ENCODE measurements at regions not wholly inside any gene's neighbourhood (a gene's known extent, or its start where the extent isn't known, plus 50 kb on each side); places are given as distances from the start of the nearest gene placed in this dataset.
"Not testable (repeated sequence)": the region's sequence is repeated elsewhere in the genome, so short reads cannot be mapped to it uniquely, and the experiment has no call there.

GRCh38 chrX:137792214-137792613, 226.3 kb downstream of the ZIC3 start (continued):
- TF ChIP-seq MEF2A (IDR thresholded peaks at IDR 0.05; ENCODE audit: control insufficient read depth, low read depth, low read length) (no peak), ETS2 (tag; IDR thresholded peaks at IDR 0.05; ENCODE audit: borderline replicate concordance, poor library complexity, severe bottlenecking) (no peak)

GRCh38 chrX:137797926-137798325, 232.0 kb downstream of the ZIC3 start:
- intact Hi-C loops (cut with micrococcal nuclease); H3K4me3 ChIP-seq; BruUV-seq (replicated peaks); H3K36me3 ChIP-seq (ENCODE audit: control insufficient read depth, insufficient read depth, low read length); H3K4me2 ChIP-seq (ENCODE audit: insufficient read depth, low read length); H4K20me1 ChIP-seq (replicated peaks; ENCODE audit: control insufficient read depth, insufficient read depth, low read length); POLR2A ChIA-PET; H3K9ac ChIP-seq (ENCODE audit: insufficient read depth in 1 of 2, low read depth in 2 of 2, low read length in 2 of 2); ATAC-seq; CTCF ChIA-PET (ENCODE audit: low intra/inter-chr PET ratio); DNase-seq (ENCODE audit: extremely low read depth in 1 of 4, low spot score in 3 of 4); H3K27ac ChIP-seq (ENCODE audit: extremely low read depth, low read depth, low read length); H3K9me1 ChIP-seq (ENCODE audit: control insufficient read depth, insufficient read depth, low read length); H3K27me3 ChIP-seq (ENCODE audit: control insufficient read depth in 2 of 2, insufficient read depth in 2 of 2, low read length in 2 of 2); H3K79me2 ChIP-seq (ENCODE audit: control insufficient read depth, insufficient read depth, low read length); H3K9me3 ChIP-seq (replicated peaks; ENCODE audit: control insufficient read depth, insufficient read depth, low read depth, low read length); FAIRE-seq; H3K4me1 ChIP-seq (replicated peaks in 1 of 2; ENCODE audit: control insufficient read depth in 2 of 2, insufficient read depth in 2 of 2, low read length in 2 of 2); in situ Hi-C loops (cut with MboI); H2AFZ ChIP-seq (ENCODE audit: low read depth, low read length): not testable (repeated sequence)
- 0% methylated on average over 3 of the region's 3 CpGs for whole genome bisulfite sequencing (ENCODE audit: insufficient coverage, low coverage, missing lambda C conversion rate)

- no peak overlapping the region for H3K4me3 ChIP-seq
- CTCF ChIA-PET (ENCODE audit: low intra/inter-chr PET ratio): no interaction called here
- FAIRE-seq (no peak), ATAC-seq (no peak), DNase-seq (ENCODE audit: extremely low read depth in 1 of 4, low spot score in 3 of 4) (peak in 1 of 4 experiments; percentile 5)
- intact Hi-C loops (cut with micrococcal nuclease) (no loop called here), in situ Hi-C loops (cut with MboI) (no loop called here)
- no peaks in the 10 kb centered on the region for H3K27me3 ChIP-seq (ENCODE audit: control insufficient read depth in 2 of 2, insufficient read depth in 2 of 2, low read length in 2 of 2)
- H2AFZ ChIP-seq (ENCODE audit: low read depth, low read length): no peak overlapping the region
- H3K4me1 ChIP-seq (replicated peaks in 1 of 2; ENCODE audit: control insufficient read depth in 2 of 2, insufficient read depth in 2 of 2, low read length in 2 of 2): no peaks in the 10 kb centered on the region
- H3K9ac ChIP-seq (ENCODE audit: insufficient read depth in 1 of 2, low read depth in 2 of 2, low read length in 2 of 2): no peak overlapping the region
- no peaks in the 10 kb centered on the region for H3K79me2 ChIP-seq (ENCODE audit: control insufficient read depth, insufficient read depth, low read length)
- POLR2A ChIA-PET: no interaction called here
- no peak overlapping the region for H3K4me2 ChIP-seq (ENCODE audit: insufficient read depth, low read length)
- H4K20me1 ChIP-seq (replicated peaks; ENCODE audit: control insufficient read depth, insufficient read depth, low read length): no peaks in the 10 kb centered on the region
- H3K9me1 ChIP-seq (ENCODE audit: control insufficient read depth, insufficient read depth, low read length): no peaks in the 10 kb centered on the region
- BruUV-seq (replicated peaks): no TSS peak
- no peak overlapping the region for H3K27ac ChIP-seq (ENCODE audit: extremely low read depth, low read depth, low read length)
- no peaks in the 10 kb centered on the region for H3K9me3 ChIP-seq (replicated peaks; ENCODE audit: control insufficient read depth, insufficient read depth, low read depth, low read length)
- TF ChIP-seq IRF9 (tag; IDR thresholded peaks at IDR 0.05) (no peak), ZKSCAN3 (CRISPR knock-in tag; IDR thresholded peaks at IDR 0.05) (no peak), ZNF507 (tag; conservative IDR thresholded peaks at IDR 0.05) (no peak), MCM7 (IDR thresholded peaks at IDR 0.05) (no peak), SIRT6 (IDR thresholded peaks at IDR 0.05; ENCODE audit: low read depth, low read length) (no peak), YY1 (IDR thresholded peaks at IDR 0.05; ENCODE audit: borderline replicate concordance in 1 of 3, control insufficient read depth in 1 of 3, extremely low read depth in 1 of 3, insufficient read depth in 3 of 3, insufficient read length in 1 of 3, insufficient replicate concordance in 2 of 3, low read depth in 1 of 3, low read length in 2 of 3) (no peak), FOS (IDR thresholded peaks at IDR 0.05; ENCODE audit: extremely low read depth, insufficient read length) (no peak), PCBP2 (IDR thresholded peaks at IDR 0.05; ENCODE audit: low read depth, low read length, poor library complexity, severe bottlenecking) (no peak), ATF7 (IDR thresholded peaks at IDR 0.05) (no peak), PKNOX1 (IDR thresholded peaks at IDR 0.05) (no peak), DDX20 (tag; IDR thresholded peaks at IDR 0.05; ENCODE audit: low read depth) (no peak)
- no peaks in the 10 kb centered on the region for H3K36me3 ChIP-seq (ENCODE audit: control insufficient read depth, insufficient read depth, low read length)
- WGBS (ENCODE audit: insufficient coverage, low coverage, missing lambda C conversion rate): 0% methylated on average over 1 of the region's 1 CpG
Measured at GRCh38 chrX:137823257-137823656, 257.3 kb downstream of the ZIC3 start.

Measured in K562 (cell line).